Panc1 (cell line): ENCODE measurements at regions not wholly inside any gene's neighbourhood (a gene's known extent, or its start where the extent isn't known, plus 50 kb on each side); places are given as distances from the start of the nearest gene placed in this dataset.

Experiments
- ATAC-seq: fragments of 200-7000 bp; cut with Tn5 transposase; 2 replicates; pipeline ENCODE4 v1.9.1; 2020; ENCODE audit warnings: mild to moderate bottlenecking, moderate library complexity
- BruUV-seq: library from RNA; stranded (reverse); fragments of 400-500 nt; replicated peaks from 2 replicates; lab custom pipeline; 2021; lab: Mats Ljungman, UMichigan
- CTCF ChIA-PET: fragments of 300-600 bp; sonication (Branson Sonifier 250); formaldehyde crosslinking; loops from one replicate; lab custom pipeline; 2022; ENCODE audit warnings: antibody characterized with exemption; lab: Charles Lee
- POLR2A ChIA-PET: fragments of 300-600 bp; sonication (Branson Sonifier 250); formaldehyde crosslinking; loops from one replicate; lab custom pipeline; 2022; ENCODE audit warnings: antibody characterized with exemption; lab: Charles Lee
- DNase-seq: peaks from one replicate; pipeline ENCODE4 v3.0.0-alpha.2; 2010; ENCODE audit warnings: low read depth, low spot score
- H3K27ac ChIP-seq: 2 replicates; pipeline ENCODE4 v1.5.1; 2011; ENCODE audit warnings: mild to moderate bottlenecking, low read length, inconsistent platforms
- H3K27me3 ChIP-seq: fragments of 200-500 bp; sonication (Bioruptor generic); 2 replicates; pipeline ENCODE4 v1.6.0; 2014; ENCODE audit warnings: low read length, inconsistent platforms; ENCODE audit not compliant: control insufficient read depth, insufficient read depth
- H3K36me3 ChIP-seq: fragments of 200-500 bp; sonication (Bioruptor generic); 2 replicates; pipeline ENCODE4 v1.5.1; 2014; ENCODE audit warnings: inconsistent platforms, mild to moderate bottlenecking, low read length, moderate library complexity; ENCODE audit not compliant: control insufficient read depth, insufficient read depth
- H3K4me1 ChIP-seq: 2 replicates; pipeline ENCODE4 v1.5.1; 2011; ENCODE audit warnings: inconsistent platforms, mild to moderate bottlenecking, low read length, moderate library complexity; ENCODE audit not compliant: control insufficient read depth, insufficient read depth
- H3K4me3 ChIP-seq, 2 experiments: 2 replicates each; pipeline ENCODE4 v1.5.1; 2011 to 2012; ENCODE audit warnings: low read depth in 2 of 2, low read length in 2 of 2, mild to moderate bottlenecking in 2 of 2, inconsistent platforms in 1 of 2, moderate library complexity in 1 of 2
- H3K9me3 ChIP-seq: fragments of 200-500 bp; sonication (Bioruptor generic); 2 replicates; pipeline ENCODE4 v1.5.1; 2014; ENCODE audit warnings: low read depth, mild to moderate bottlenecking, inconsistent platforms, low read length, moderate library complexity; ENCODE audit not compliant: control insufficient read depth, insufficient read depth
- POLR2AphosphoS5 ChIP-seq: IDR thresholded peaks from 2 replicates; pipeline ENCODE4 v1.6.1; 2012; ENCODE audit warnings: mild to moderate bottlenecking, low read depth, low read length, moderate library complexity
- SIN3A ChIP-seq: IDR thresholded peaks from 2 replicates; pipeline ENCODE4 v1.6.1; 2012; ENCODE audit warnings: low read depth, mild to moderate bottlenecking, low read length, moderate library complexity, borderline replicate concordance; ENCODE audit not compliant: insufficient read depth
- TCF7L2 ChIP-seq: IDR thresholded peaks from 2 replicates; pipeline ENCODE4 v1.6.1; 2011; ENCODE audit warnings: mild to moderate bottlenecking, low read depth, low read length, inconsistent platforms
- in situ Hi-C: cut with HindIII; loops from 2 replicates; pipeline ENCODE4 v1.10.0; 2016; ENCODE audit warnings: low sequenced_read_pairs, low pct_unique_long_range_greater_than_20kb
- intact Hi-C: fragments of 100-400 bp; cut with micrococcal nuclease; formaldehyde crosslinking; loops from one replicate; pipeline ENCODE4 v1.10.0; 2022; ENCODE audit not compliant: unreplicated experiment
- TF ChIP-seq, protein P1 (sequence below), 2 experiments: IDR thresholded peaks; 2 replicates each; pipeline ENCODE4 v1.6.1; 2011 to 2012; ENCODE audit warnings: low read depth in 2 of 2, control low read depth in 1 of 2, low read length in 1 of 2, mild to moderate bottlenecking in 1 of 2, moderate library complexity in 1 of 2; ENCODE audit not compliant: insufficient read depth in 1 of 2
- TF ChIP-seq, protein P2 (sequence below): fragments of 450-650 bp; IDR thresholded peaks from 2 replicates; pipeline ENCODE4 v1.5.1; 2017; ENCODE audit warnings: mild to moderate bottlenecking

DNA sequence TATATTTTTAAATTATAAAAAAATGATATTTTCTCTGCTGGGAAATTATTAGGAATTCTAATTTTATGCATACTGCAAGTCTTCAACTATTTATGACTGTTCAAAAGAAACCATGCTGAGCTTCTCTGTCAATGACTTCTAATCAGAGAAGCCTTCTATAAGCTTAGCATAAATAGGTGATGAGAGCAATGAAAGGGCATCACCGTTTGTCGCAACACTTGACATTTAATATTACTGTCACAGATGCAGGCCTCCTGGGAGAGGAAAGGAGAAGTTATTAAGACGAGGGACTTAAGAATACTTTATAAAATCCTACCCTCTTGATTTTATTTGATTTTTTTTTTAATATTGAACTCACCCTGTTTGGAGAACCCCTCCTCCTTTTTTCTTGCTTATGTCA lies 69.8 kb downstream of the CAPZA3 start:
- no peaks in the 10 kb centered on the region for H3K4me1 ChIP-seq
- H3K36me3 ChIP-seq = no peaks in the 10 kb centered on the region
- ChIA-PET CTCF (no interaction called here), POLR2A (no interaction called here)
- H3K4me3 ChIP-seq = no peak overlapping the region
- no peaks in the 10 kb centered on the region for H3K9me3 ChIP-seq
- intact Hi-C loops (no loop called here), in situ Hi-C loops (no loop called here)
- ATAC-seq (no peak), DNase-seq (no peak)
- BruUV-seq = no TSS peak
- no peak overlapping the region for H3K27ac ChIP-seq
- TF ChIP-seq POLR2AphosphoS5 = no peak
- TF ChIP-seq, protein P1, sequence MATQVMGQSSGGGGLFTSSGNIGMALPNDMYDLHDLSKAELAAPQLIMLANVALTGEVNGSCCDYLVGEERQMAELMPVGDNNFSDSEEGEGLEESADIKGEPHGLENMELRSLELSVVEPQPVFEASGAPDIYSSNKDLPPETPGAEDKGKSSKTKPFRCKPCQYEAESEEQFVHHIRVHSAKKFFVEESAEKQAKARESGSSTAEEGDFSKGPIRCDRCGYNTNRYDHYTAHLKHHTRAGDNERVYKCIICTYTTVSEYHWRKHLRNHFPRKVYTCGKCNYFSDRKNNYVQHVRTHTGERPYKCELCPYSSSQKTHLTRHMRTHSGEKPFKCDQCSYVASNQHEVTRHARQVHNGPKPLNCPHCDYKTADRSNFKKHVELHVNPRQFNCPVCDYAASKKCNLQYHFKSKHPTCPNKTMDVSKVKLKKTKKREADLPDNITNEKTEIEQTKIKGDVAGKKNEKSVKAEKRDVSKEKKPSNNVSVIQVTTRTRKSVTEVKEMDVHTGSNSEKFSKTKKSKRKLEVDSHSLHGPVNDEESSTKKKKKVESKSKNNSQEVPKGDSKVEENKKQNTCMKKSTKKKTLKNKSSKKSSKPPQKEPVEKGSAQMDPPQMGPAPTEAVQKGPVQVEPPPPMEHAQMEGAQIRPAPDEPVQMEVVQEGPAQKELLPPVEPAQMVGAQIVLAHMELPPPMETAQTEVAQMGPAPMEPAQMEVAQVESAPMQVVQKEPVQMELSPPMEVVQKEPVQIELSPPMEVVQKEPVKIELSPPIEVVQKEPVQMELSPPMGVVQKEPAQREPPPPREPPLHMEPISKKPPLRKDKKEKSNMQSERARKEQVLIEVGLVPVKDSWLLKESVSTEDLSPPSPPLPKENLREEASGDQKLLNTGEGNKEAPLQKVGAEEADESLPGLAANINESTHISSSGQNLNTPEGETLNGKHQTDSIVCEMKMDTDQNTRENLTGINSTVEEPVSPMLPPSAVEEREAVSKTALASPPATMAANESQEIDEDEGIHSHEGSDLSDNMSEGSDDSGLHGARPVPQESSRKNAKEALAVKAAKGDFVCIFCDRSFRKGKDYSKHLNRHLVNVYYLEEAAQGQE (IDR thresholded peaks at IDR 0.05; ENCODE audit: insufficient read depth in 1 of 2, low read depth in 2 of 2, low read length in 1 of 2) = no peak
- H3K27me3 ChIP-seq = no peaks in the 10 kb centered on the region

DNA sequence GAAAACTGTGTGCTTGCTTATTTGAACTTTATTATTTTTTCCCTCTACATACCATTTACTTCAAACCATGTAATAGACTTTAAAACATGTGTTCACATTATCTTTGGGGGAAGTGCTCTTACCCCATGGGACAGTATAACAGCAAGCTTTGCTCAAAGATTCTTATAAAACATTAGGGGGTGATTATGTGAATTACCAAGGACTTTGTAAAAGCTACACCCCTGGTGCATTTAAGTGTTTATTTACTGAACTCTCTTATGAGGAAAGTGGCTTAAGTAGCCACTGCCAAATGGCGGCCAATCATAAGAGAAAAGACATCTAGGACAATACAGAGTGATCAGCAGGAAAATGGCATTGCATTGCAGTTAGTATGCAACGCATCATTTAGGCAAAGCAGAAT lies 70.3 kb downstream of the CAPZA3 start:
- CTCF ChIA-PET = no interaction called here
- in situ Hi-C loops = no loop called here
- DNase-seq = no peak
- H3K4me1 ChIP-seq = no peaks in the 10 kb centered on the region
- H3K27me3 ChIP-seq = no peaks in the 10 kb centered on the region
- BruUV-seq = no TSS peak
- TF ChIP-seq TCF7L2 = no peak
- no peak for TF ChIP-seq POLR2AphosphoS5
- TF ChIP-seq, protein P1 (IDR thresholded peaks at IDR 0.05; ENCODE audit: insufficient read depth in 1 of 2, low read depth in 2 of 2, low read length in 1 of 2) = no peak
- TF ChIP-seq, protein P2, sequence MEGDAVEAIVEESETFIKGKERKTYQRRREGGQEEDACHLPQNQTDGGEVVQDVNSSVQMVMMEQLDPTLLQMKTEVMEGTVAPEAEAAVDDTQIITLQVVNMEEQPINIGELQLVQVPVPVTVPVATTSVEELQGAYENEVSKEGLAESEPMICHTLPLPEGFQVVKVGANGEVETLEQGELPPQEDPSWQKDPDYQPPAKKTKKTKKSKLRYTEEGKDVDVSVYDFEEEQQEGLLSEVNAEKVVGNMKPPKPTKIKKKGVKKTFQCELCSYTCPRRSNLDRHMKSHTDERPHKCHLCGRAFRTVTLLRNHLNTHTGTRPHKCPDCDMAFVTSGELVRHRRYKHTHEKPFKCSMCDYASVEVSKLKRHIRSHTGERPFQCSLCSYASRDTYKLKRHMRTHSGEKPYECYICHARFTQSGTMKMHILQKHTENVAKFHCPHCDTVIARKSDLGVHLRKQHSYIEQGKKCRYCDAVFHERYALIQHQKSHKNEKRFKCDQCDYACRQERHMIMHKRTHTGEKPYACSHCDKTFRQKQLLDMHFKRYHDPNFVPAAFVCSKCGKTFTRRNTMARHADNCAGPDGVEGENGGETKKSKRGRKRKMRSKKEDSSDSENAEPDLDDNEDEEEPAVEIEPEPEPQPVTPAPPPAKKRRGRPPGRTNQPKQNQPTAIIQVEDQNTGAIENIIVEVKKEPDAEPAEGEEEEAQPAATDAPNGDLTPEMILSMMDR = no peak
- no peak for TF ChIP-seq SIN3A
- no peak for ATAC-seq
- H3K4me3 ChIP-seq = no peak overlapping the region
- no peaks in the 10 kb centered on the region for H3K9me3 ChIP-seq
- POLR2A ChIA-PET = no interaction called here
- no peaks in the 10 kb centered on the region for H3K36me3 ChIP-seq
- no peak overlapping the region for H3K27ac ChIP-seq
- intact Hi-C loops = no loop called here
